ENCODE measurements at regions not wholly inside any gene's neighbourhood (a gene's known extent, or its start where the extent isn't known, plus 50 kb on each side); places are given as distances from the start of the nearest gene placed in this dataset.

- no CpG with 5 or more reads among the region's 2 CpGs for WGBS (ENCODE audit: insufficient coverage, insufficient read length)
- no peak for DNase-seq (ENCODE audit: low read depth, low spot score)
- Histone ChIP-seq H3K36me3 (ENCODE audit: control insufficient read depth, insufficient read depth, low read length) (no peaks in the 10 kb centered on the region), H3K4me3 (ENCODE audit: low read length) (no peak overlapping the region), H3K9me3 (ENCODE audit: control insufficient read depth, insufficient read depth, low read length) (no peaks in the 10 kb centered on the region), H3K27me3 (ENCODE audit: control insufficient read depth, insufficient read depth, low read length) (peaks cover 7% of the 10 kb centered on the region; the same call in 1 of the 2 replicates), H3K4me1 (ENCODE audit: control insufficient read depth, insufficient read depth, low read length) (no peaks in the 10 kb centered on the region), H3K27ac (ENCODE audit: low read length) (no peak overlapping the region)
These were observed 203.6 kb downstream of the GXYLT1 start for GRCh38 chr12:41941079-41941478.

GRCh38 chr12:41940571-41940970 lies 204.1 kb downstream of the GXYLT1 start:
- DNase-seq (ENCODE audit: low read depth, low spot score), result no peak
- no peaks in the 10 kb centered on the region for H3K36me3 ChIP-seq (ENCODE audit: control insufficient read depth, insufficient read depth, low read length)
- H3K4me3 ChIP-seq (ENCODE audit: low read length), result no peak overlapping the region
- WGBS (ENCODE audit: insufficient coverage, insufficient read length), result no CpG with 5 or more reads among the region's 1 CpG
- H3K9me3 ChIP-seq (ENCODE audit: control insufficient read depth, insufficient read depth, low read length), result no peaks in the 10 kb centered on the region
- H3K4me1 ChIP-seq (ENCODE audit: control insufficient read depth, insufficient read depth, low read length), result no peaks in the 10 kb centered on the region
- H3K27me3 ChIP-seq (ENCODE audit: control insufficient read depth, insufficient read depth, low read length), result peaks cover 10% of the 10 kb centered on the region
- no peak overlapping the region for H3K27ac ChIP-seq (ENCODE audit: low read length)

DNA sequence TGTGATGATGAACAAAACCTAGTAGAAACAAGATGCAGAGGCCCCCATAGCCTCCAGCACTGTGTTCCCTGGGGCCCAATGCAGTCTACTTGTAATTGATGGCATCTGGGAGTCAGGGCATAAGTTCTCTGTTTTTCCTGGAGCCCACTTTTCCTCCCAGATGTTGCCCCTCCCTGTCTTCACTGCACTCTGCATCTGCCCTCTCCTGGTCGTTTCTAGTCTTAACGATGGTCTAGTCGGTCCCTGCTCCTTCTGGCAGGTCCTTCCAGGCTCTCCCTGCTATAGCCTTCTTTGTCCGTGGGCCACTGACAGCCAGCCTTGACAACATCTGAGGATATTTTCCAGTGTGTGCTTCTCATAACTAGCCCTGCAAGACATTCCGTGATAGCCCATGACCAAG lies 208.3 kb downstream of the GXYLT1 start:
- H3K27ac ChIP-seq (ENCODE audit: low read length), result no peak overlapping the region
- DNase-seq (ENCODE audit: low read depth, low spot score), result no peak
- no peak overlapping the region for H3K4me3 ChIP-seq (ENCODE audit: low read length)
- H3K36me3 ChIP-seq (ENCODE audit: control insufficient read depth, insufficient read depth, low read length), result no peaks in the 10 kb centered on the region
- no peaks in the 10 kb centered on the region for H3K4me1 ChIP-seq (ENCODE audit: control insufficient read depth, insufficient read depth, low read length)
- no peaks in the 10 kb centered on the region for H3K9me3 ChIP-seq (ENCODE audit: control insufficient read depth, insufficient read depth, low read length)
- no CpG with 5 or more reads among the region's 5 CpGs for WGBS (ENCODE audit: insufficient coverage, insufficient read length)
- peaks cover 24% of the 10 kb centered on the region for H3K27me3 ChIP-seq (ENCODE audit: control insufficient read depth, insufficient read depth, low read length)

DNA sequence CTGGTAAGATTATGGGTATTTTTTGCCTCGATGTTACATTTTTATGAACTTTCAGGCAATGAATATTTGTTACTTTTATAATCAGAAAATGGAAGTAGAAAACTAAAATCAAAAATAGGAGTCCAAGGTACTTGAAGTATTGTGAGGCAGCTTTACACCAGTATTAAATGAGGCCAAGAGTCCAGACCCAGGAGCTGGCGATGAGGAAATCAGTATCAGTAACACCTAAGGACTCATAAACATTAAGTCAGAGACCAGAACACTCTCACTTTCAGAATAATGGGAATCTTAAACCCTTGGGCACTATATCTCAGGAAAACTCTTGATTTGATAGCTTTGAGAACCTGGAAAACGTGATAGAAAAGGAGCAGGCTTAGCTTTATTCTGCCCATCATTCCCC lies 208.8 kb downstream of the GXYLT1 start:
- H3K9me3 ChIP-seq (ENCODE audit: control insufficient read depth, insufficient read depth, low read length), result no peaks in the 10 kb centered on the region
- no CpG with 5 or more reads among the region's 3 CpGs for WGBS (ENCODE audit: insufficient coverage, insufficient read length)
- peaks cover 24% of the 10 kb centered on the region for H3K27me3 ChIP-seq (ENCODE audit: control insufficient read depth, insufficient read depth, low read length)
- DNase-seq (ENCODE audit: low read depth, low spot score), result no peak
- no peaks in the 10 kb centered on the region for H3K36me3 ChIP-seq (ENCODE audit: control insufficient read depth, insufficient read depth, low read length)
- no peaks in the 10 kb centered on the region for H3K4me1 ChIP-seq (ENCODE audit: control insufficient read depth, insufficient read depth, low read length)
- no peak overlapping the region for H3K27ac ChIP-seq (ENCODE audit: low read length)
- no peak overlapping the region for H3K4me3 ChIP-seq (ENCODE audit: low read length)

DNA sequence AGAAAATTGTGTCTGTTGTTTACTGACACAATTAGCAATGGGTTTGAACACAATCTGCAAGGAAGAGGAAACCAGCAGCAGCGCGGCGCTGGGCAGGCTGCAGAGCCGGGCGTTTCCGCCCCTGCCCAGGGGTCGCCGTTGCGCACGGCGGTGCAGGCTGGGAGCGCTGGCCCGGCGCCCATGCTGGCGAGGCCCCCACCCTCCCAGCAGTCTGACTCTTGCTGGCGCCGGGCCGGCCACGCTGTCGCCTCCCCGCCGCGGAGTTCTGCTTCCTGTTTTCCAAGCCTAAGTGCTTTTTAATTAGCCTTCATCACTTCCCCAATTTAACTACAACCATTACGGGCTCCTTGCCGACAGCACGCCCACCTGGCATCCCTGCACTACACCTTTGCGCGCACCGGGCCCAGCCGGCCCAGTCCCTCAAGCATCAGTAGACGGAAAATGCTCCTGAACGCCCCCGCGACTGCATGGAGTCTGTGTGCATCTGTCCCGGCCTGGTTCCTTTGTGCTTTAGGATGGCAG lies 212.1 kb downstream of the GXYLT1 start:
- no CpG with 5 or more reads among the region's 35 CpGs for WGBS (ENCODE audit: insufficient coverage, insufficient read length)
- Histone ChIP-seq H3K27me3 (ENCODE audit: control insufficient read depth, insufficient read depth, low read length) (peaks cover 24% of the 10 kb centered on the region), H3K4me1 (ENCODE audit: control insufficient read depth, insufficient read depth, low read length) (no peaks in the 10 kb centered on the region), H3K36me3 (ENCODE audit: control insufficient read depth, insufficient read depth, low read length) (no peaks in the 10 kb centered on the region), H3K9me3 (ENCODE audit: control insufficient read depth, insufficient read depth, low read length) (no peaks in the 10 kb centered on the region), H3K27ac (ENCODE audit: low read length) (no peak overlapping the region), H3K4me3 (ENCODE audit: low read length) (no peak overlapping the region; the same call in 1 of the 2 replicates)
- DNase-seq (ENCODE audit: low read depth, low spot score), result no peak

- Histone ChIP-seq H3K27me3 (ENCODE audit: control insufficient read depth, insufficient read depth, low read length) (peaks cover 16% of the 10 kb centered on the region), H3K4me1 (ENCODE audit: control insufficient read depth, insufficient read depth, low read length) (no peaks in the 10 kb centered on the region), H3K9me3 (ENCODE audit: control insufficient read depth, insufficient read depth, low read length) (no peaks in the 10 kb centered on the region), H3K4me3 (ENCODE audit: low read length) (no peak overlapping the region), H3K36me3 (ENCODE audit: control insufficient read depth, insufficient read depth, low read length) (no peaks in the 10 kb centered on the region), H3K27ac (ENCODE audit: low read length) (no peak overlapping the region)
- WGBS (ENCODE audit: insufficient coverage, insufficient read length), result no CpG with 5 or more reads among the region's 7 CpGs
- DNase-seq (ENCODE audit: low read depth, low spot score), result no peak
These were observed 213.7 kb downstream of the GXYLT1 start for GRCh38 chr12:41930866-41931437.

DNA sequence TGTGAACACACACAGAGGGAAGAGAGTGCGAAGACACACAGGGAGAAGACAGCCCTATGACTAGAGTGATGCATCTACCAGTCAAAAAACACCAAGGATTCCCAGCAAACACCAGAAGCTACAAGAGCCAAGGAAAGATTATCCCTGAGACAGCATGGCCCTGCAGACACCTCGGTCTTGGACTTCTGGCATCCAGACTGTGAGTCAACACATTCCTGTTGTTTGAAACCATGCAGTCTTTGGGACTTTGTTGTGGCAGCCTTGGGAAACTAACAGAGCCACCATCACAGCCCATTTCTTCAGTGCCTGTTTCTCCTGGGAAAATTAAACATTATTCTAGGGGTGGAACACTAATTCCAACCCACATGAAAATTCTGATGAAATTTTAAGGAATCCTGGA lies 220.6 kb downstream of the GXYLT1 start:
- Histone ChIP-seq H3K4me1 (ENCODE audit: control insufficient read depth, insufficient read depth, low read length) (no peaks in the 10 kb centered on the region), H3K27me3 (ENCODE audit: control insufficient read depth, insufficient read depth, low read length) (no peaks in the 10 kb centered on the region), H3K36me3 (ENCODE audit: control insufficient read depth, insufficient read depth, low read length) (no peaks in the 10 kb centered on the region), H3K4me3 (ENCODE audit: low read length) (no peak overlapping the region), H3K9me3 (ENCODE audit: control insufficient read depth, insufficient read depth, low read length) (no peaks in the 10 kb centered on the region), H3K27ac (ENCODE audit: low read length) (no peak overlapping the region)
- no peak for DNase-seq (ENCODE audit: low read depth, low spot score)
- WGBS (ENCODE audit: insufficient coverage, insufficient read length), result no CpG with 5 or more reads among the region's 2 CpGs

- no CpG with 5 or more reads among the region's 2 CpGs for WGBS (ENCODE audit: insufficient coverage, insufficient read length)
- no peak for DNase-seq (ENCODE audit: low read depth, low spot score)
- Histone ChIP-seq H3K4me3 (ENCODE audit: low read length) (no peak overlapping the region), H3K4me1 (ENCODE audit: control insufficient read depth, insufficient read depth, low read length) (no peaks in the 10 kb centered on the region), H3K9me3 (ENCODE audit: control insufficient read depth, insufficient read depth, low read length) (no peaks in the 10 kb centered on the region), H3K27ac (ENCODE audit: low read length) (no peak overlapping the region), H3K27me3 (ENCODE audit: control insufficient read depth, insufficient read depth, low read length) (no peaks in the 10 kb centered on the region), H3K36me3 (ENCODE audit: control insufficient read depth, insufficient read depth, low read length) (no peaks in the 10 kb centered on the region)
These were observed 221.3 kb downstream of the GXYLT1 start for GRCh38 chr12:41923351-41923750.

DNA sequence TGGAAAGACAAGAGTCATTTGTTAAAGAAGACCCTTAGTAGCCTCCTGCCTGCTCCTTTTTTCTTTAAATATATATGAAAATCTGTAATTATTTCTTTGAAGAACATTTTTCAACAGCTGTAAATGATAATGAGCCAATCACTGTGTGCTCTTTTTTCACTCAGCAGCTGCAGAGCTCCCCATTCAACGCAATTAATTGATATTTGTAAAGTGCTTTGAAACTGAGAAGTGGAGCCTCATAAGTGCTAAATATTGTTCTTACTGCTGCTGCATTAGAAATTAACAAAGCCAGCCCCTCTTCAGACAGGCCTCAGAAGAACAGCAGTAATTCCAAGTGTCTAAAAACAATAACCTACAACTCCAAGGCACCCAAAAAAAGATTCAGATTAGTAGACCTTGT lies 224.3 kb downstream of the GXYLT1 start:
- Histone ChIP-seq H3K36me3 (ENCODE audit: control insufficient read depth, insufficient read depth, low read length) (no peaks in the 10 kb centered on the region), H3K4me3 (ENCODE audit: low read length) (no peak overlapping the region), H3K9me3 (ENCODE audit: control insufficient read depth, insufficient read depth, low read length) (no peaks in the 10 kb centered on the region), H3K4me1 (ENCODE audit: control insufficient read depth, insufficient read depth, low read length) (no peaks in the 10 kb centered on the region), H3K27ac (ENCODE audit: low read length) (no peak overlapping the region), H3K27me3 (ENCODE audit: control insufficient read depth, insufficient read depth, low read length) (no peaks in the 10 kb centered on the region)
- no CpG with 5 or more reads among the region's 1 CpG for WGBS (ENCODE audit: insufficient coverage, insufficient read length)
- no peak for DNase-seq (ENCODE audit: low read depth, low spot score)

GRCh38 chr12:41919526-41920261 lies 225.0 kb downstream of the GXYLT1 start:
- WGBS (ENCODE audit: insufficient coverage, insufficient read length), result no CpG with 5 or more reads among the region's 9 CpGs
- Histone ChIP-seq H3K36me3 (ENCODE audit: control insufficient read depth, insufficient read depth, low read length) (no peaks in the 10 kb centered on the region), H3K27me3 (ENCODE audit: control insufficient read depth, insufficient read depth, low read length) (no peaks in the 10 kb centered on the region), H3K4me1 (ENCODE audit: control insufficient read depth, insufficient read depth, low read length) (no peaks in the 10 kb centered on the region), H3K9me3 (ENCODE audit: control insufficient read depth, insufficient read depth, low read length) (no peaks in the 10 kb centered on the region), H3K27ac (ENCODE audit: low read length) (no peak overlapping the region), H3K4me3 (ENCODE audit: low read length) (no peak overlapping the region)
- no peak for DNase-seq (ENCODE audit: low read depth, low spot score)

GRCh38 chr12:41919048-41919447 lies 225.6 kb downstream of the GXYLT1 start:
- Histone ChIP-seq H3K36me3 (ENCODE audit: control insufficient read depth, insufficient read depth, low read length) (no peaks in the 10 kb centered on the region), H3K27me3 (ENCODE audit: control insufficient read depth, insufficient read depth, low read length) (no peaks in the 10 kb centered on the region), H3K27ac (ENCODE audit: low read length) (no peak overlapping the region), H3K9me3 (ENCODE audit: control insufficient read depth, insufficient read depth, low read length) (no peaks in the 10 kb centered on the region), H3K4me3 (ENCODE audit: low read length) (no peak overlapping the region), H3K4me1 (ENCODE audit: control insufficient read depth, insufficient read depth, low read length) (no peaks in the 10 kb centered on the region)
- DNase-seq (ENCODE audit: low read depth, low spot score), result no peak
- no CpG with 5 or more reads among the region's 1 CpG for WGBS (ENCODE audit: insufficient coverage, insufficient read length)
